Keratinocyte (primary cell): ENCODE measurements at regions not wholly inside any gene's neighbourhood (a gene's known extent, or its start where the extent isn't known, plus 50 kb on each side); places are given as distances from the start of the nearest gene placed in this dataset.

ENCODE experiments used
- EZH2 ChIP-seq: IDR thresholded peaks from one replicate; pipeline ENCODE4 v1.6.1; 2012; ENCODE audit warnings: inconsistent platforms, mild to moderate bottlenecking, low read length, moderate library complexity
- TF ChIP-seq, protein P1 (sequence below), 3 experiments: IDR thresholded peaks in 1 of 3; conservative IDR thresholded peaks in 1 of 3; optimal IDR thresholded peaks in 1 of 3; 2 replicates in 2 of 3; 3 replicates in 1 of 3; pipeline versions ENCODE3 to v1.5.1; 2011; ENCODE audit warnings: low read length in 3 of 3, mild to moderate bottlenecking in 3 of 3, moderate library complexity in 2 of 3, control low read depth in 1 of 3, inconsistent platforms in 1 of 3; ENCODE audit not compliant: insufficient read depth in 2 of 3; ENCODE audit errors: extremely low read depth in 1 of 3

GRCh38 chr4:163611182-163611581 is 116.7 kb downstream of the TMA16 start:
- TF ChIP-seq, protein P1, sequence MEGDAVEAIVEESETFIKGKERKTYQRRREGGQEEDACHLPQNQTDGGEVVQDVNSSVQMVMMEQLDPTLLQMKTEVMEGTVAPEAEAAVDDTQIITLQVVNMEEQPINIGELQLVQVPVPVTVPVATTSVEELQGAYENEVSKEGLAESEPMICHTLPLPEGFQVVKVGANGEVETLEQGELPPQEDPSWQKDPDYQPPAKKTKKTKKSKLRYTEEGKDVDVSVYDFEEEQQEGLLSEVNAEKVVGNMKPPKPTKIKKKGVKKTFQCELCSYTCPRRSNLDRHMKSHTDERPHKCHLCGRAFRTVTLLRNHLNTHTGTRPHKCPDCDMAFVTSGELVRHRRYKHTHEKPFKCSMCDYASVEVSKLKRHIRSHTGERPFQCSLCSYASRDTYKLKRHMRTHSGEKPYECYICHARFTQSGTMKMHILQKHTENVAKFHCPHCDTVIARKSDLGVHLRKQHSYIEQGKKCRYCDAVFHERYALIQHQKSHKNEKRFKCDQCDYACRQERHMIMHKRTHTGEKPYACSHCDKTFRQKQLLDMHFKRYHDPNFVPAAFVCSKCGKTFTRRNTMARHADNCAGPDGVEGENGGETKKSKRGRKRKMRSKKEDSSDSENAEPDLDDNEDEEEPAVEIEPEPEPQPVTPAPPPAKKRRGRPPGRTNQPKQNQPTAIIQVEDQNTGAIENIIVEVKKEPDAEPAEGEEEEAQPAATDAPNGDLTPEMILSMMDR (optimal IDR thresholded peaks at IDR 0.05 in 1 of 3, IDR thresholded peaks at IDR 0.05 in 1 of 3, conservative IDR thresholded peaks at IDR 0.05 in 1 of 3; ENCODE audit: extremely low read depth in 1 of 3, insufficient read depth in 2 of 3, low read length in 3 of 3) = no peak
- TF ChIP-seq EZH2 = no peak
